ENCODE measurements at regions not wholly inside any gene's neighbourhood (a gene's known extent, or its start where the extent isn't known, plus 50 kb on each side); places are given as distances from the start of the nearest gene placed in this dataset.

- TF ChIP-seq CTCF (conservative IDR thresholded peaks at IDR 0.05) (no peak), ZFX (IDR thresholded peaks at IDR 0.05) (no peak)
Measured at GRCh38 chr6:12348530-12349511, 58.7 kb downstream of the EDN1 start.

Measured in C4-2B (cell line).